Hippocampal formation (tissue), 2 donors: ENCODE measurements at regions not wholly inside any gene's neighbourhood (a gene's known extent, or its start where the extent isn't known, plus 50 kb on each side); places are given as distances from the start of the nearest gene placed in this dataset.

ENCODE experiments used
- DNase-seq, 2 donors: peaks; one replicate each; lab custom pipeline; 2025; lab: John Stamatoyannopoulos, UW

DNA sequence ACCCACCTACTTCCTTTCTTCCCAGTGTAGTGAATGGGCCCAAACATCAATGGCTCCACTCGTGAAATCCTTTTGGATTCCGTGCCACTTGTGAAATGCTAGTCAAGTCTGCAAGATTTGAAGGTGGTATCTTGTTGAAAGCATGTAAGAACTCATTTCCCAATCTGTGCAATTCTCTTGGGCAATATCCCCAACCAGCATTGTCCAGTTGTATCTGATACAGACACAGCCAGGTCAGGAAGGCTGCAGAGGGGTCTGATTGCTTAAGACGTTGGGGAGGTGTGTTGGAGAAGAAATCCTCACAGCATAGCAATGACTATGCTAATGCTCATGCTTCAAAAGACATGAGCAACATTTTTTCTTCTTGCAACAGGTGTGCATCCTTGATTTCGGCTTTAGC lies 164.8 kb downstream of the VEGFC start:
- DNase-seq: no peak

- no peak for DNase-seq
Measured at GRCh38 chr4:176631611-176632010, 161.1 kb downstream of the VEGFC start.
